IMR-90 (cell line): ENCODE measurements at regions not wholly inside any gene's neighbourhood (a gene's known extent, or its start where the extent isn't known, plus 50 kb on each side); places are given as distances from the start of the nearest gene placed in this dataset.

Experiments
- ATAC-seq: fragments of 200-7000 bp; cut with Tn5 transposase; 2 replicates; pipeline ENCODE4 v1.9.1; 2020; ENCODE audit warnings: low read depth, mild to moderate bottlenecking, moderate library complexity
- BruUV-seq: library from RNA; stranded (reverse); fragments of 400-500 nt; replicated peaks from 2 replicates; lab custom pipeline; 2021; lab: Mats Ljungman, UMichigan
- CTCF ChIA-PET: fragments of 300-600 bp; formaldehyde crosslinking; extraction: SDS; loops from one replicate; lab custom pipeline; 2021; ENCODE audit warnings: antibody characterized with exemption; lab: Yijun Ruan, JAX
- POLR2A ChIA-PET: fragments of 300-600 bp; sonication (Branson Sonifier 250); formaldehyde crosslinking; loops from one replicate; lab custom pipeline; 2022; ENCODE audit warnings: antibody characterized with exemption; ENCODE audit not compliant: unreplicated experiment; lab: Charles Lee
- DNase-seq: peaks from one replicate; pipeline ENCODE4 v3.0.0; 2013
- H2AFZ ChIP-seq: replicated peaks from 2 replicates; pipeline ENCODE3; 2013; ENCODE audit warnings: low read length, mild to moderate bottlenecking; ENCODE audit not compliant: poor library complexity
- H2AK5ac ChIP-seq: 2 replicates; pipeline ENCODE4 v1.6.1; 2013; ENCODE audit warnings: low read depth, low read length, inconsistent platforms
- H2AK9ac ChIP-seq: replicated peaks from 2 replicates; pipeline ENCODE3; 2013; ENCODE audit warnings: mild to moderate bottlenecking, low read depth, low read length, moderate library complexity; ENCODE audit not compliant: poor library complexity
- H2BK120ac ChIP-seq: 2 replicates; pipeline ENCODE4 v1.6.1; 2013; ENCODE audit warnings: low read depth, low read length, inconsistent platforms
- H2BK15ac ChIP-seq: 3 replicates; pipeline ENCODE4 v1.6.1; 2013; ENCODE audit warnings: low read depth, low read length, inconsistent platforms
- H2BK20ac ChIP-seq: 2 replicates; pipeline ENCODE4 v1.6.1; 2013; ENCODE audit warnings: low read depth, mild to moderate bottlenecking, inconsistent platforms, low read length, moderate library complexity
- H2BK5ac ChIP-seq: 2 replicates; pipeline ENCODE4 v1.6.1; 2013; ENCODE audit warnings: mild to moderate bottlenecking, low read depth, low read length, inconsistent platforms; ENCODE audit not compliant: poor library complexity, severe bottlenecking
- H3K14ac ChIP-seq: replicated peaks from 2 replicates; pipeline ENCODE4 v1.6.1; 2013; ENCODE audit warnings: low read depth, low read length, inconsistent platforms
- H3K18ac ChIP-seq: 2 replicates; pipeline ENCODE4 v1.6.1; 2013; ENCODE audit warnings: low read depth, low read length, control low read depth
- H3K23ac ChIP-seq: 2 replicates; pipeline ENCODE4 v1.6.1; 2013; ENCODE audit warnings: low read depth, low read length, inconsistent platforms
- H3K27ac ChIP-seq: 2 replicates; pipeline ENCODE4 v1.5.1; 2013; ENCODE audit warnings: mild to moderate bottlenecking, control low read depth, low read length; ENCODE audit not compliant: insufficient read depth
- H3K27me3 ChIP-seq: 2 replicates; pipeline ENCODE4 v1.6.1; 2013; ENCODE audit warnings: low read length; ENCODE audit not compliant: control insufficient read depth, insufficient read depth
- H3K36me3 ChIP-seq: 2 replicates; pipeline ENCODE4 v1.6.1; 2013; ENCODE audit warnings: low read length, mixed read lengths; ENCODE audit not compliant: control insufficient read depth, insufficient read depth
- H3K4ac ChIP-seq: 2 replicates; pipeline ENCODE4 v1.6.1; 2013; ENCODE audit warnings: low read depth, low read length, inconsistent platforms
- H3K4me1 ChIP-seq: 2 replicates; pipeline ENCODE4 v1.6.1; 2013; ENCODE audit warnings: low read length, mixed read lengths; ENCODE audit not compliant: control insufficient read depth, insufficient read depth
- H3K4me2 ChIP-seq: 2 replicates; pipeline ENCODE4 v1.6.1; 2013; ENCODE audit warnings: low read depth, mild to moderate bottlenecking, control low read depth, low read length, moderate library complexity
- H3K4me3 ChIP-seq: 2 replicates; pipeline ENCODE4 v1.5.1; 2013; ENCODE audit warnings: low read depth, mild to moderate bottlenecking, control low read depth, low read length, moderate library complexity; ENCODE audit not compliant: insufficient read depth
- H3K56ac ChIP-seq: 2 replicates; pipeline ENCODE4 v1.6.1; 2013; ENCODE audit warnings: low read length, inconsistent platforms; ENCODE audit not compliant: insufficient read depth; ENCODE audit errors: extremely low read depth
- H3K79me1 ChIP-seq, 2 experiments: 2 replicates each; pipeline ENCODE4 v1.6.1; 2013; ENCODE audit warnings: low read length in 2 of 2, inconsistent platforms in 1 of 2, low read depth in 1 of 2
- H3K9ac ChIP-seq: 2 replicates; pipeline ENCODE4 v1.6.1; 2013; ENCODE audit warnings: low read depth, low read length, control low read depth
- H3K9me1 ChIP-seq: 2 replicates; pipeline ENCODE4 v1.6.1; 2013; ENCODE audit warnings: low read length, inconsistent platforms; ENCODE audit not compliant: insufficient read depth
- H3K9me3 ChIP-seq: 2 replicates; pipeline ENCODE4 v1.6.1; 2013; ENCODE audit warnings: low read length; ENCODE audit not compliant: control insufficient read depth, insufficient read depth
- H4K20me1 ChIP-seq: 2 replicates; pipeline ENCODE4 v1.6.1; 2013; ENCODE audit warnings: low read length, inconsistent platforms; ENCODE audit not compliant: insufficient read depth
- H4K5ac ChIP-seq: 2 replicates; pipeline ENCODE4 v1.6.1; 2013; ENCODE audit warnings: mild to moderate bottlenecking, low read depth, low read length, control low read depth
- H4K8ac ChIP-seq, 2 experiments: 2 replicates each; pipeline ENCODE4 v1.6.1; 2013; ENCODE audit warnings: low read depth in 2 of 2, low read length in 2 of 2, control low read depth in 1 of 2, inconsistent platforms in 1 of 2
- H4K91ac ChIP-seq: 2 replicates; pipeline ENCODE4 v1.6.1; 2013; ENCODE audit warnings: low read depth, low read length, inconsistent platforms; ENCODE audit not compliant: insufficient read depth
- BHLHE40 ChIP-seq: fragments of 150-350 bp; IDR thresholded peaks from 2 replicates; pipeline ENCODE4 v1.6.1; 2016; ENCODE audit warnings: mild to moderate bottlenecking, low read depth, low read length
- CEBPB ChIP-seq: IDR thresholded peaks from 2 replicates; pipeline ENCODE4 v1.6.1; 2012; ENCODE audit warnings: low read depth, low read length, improper control_type of control experiment
- CHD1 ChIP-seq: IDR thresholded peaks from 2 replicates; pipeline ENCODE4 v1.6.1; 2012; ENCODE audit warnings: low read depth, low read length, improper control_type of control experiment
- CTCF ChIP-seq: conservative IDR thresholded peaks from 2 replicates; pipeline ENCODE4 v1.5.1; 2012; ENCODE audit warnings: mild to moderate bottlenecking, low read depth, low read length, improper control_type of control experiment
- FOS ChIP-seq: fragments of 150-350 bp; IDR thresholded peaks from 2 replicates; pipeline ENCODE4 v1.6.1; 2016; ENCODE audit warnings: low read depth, low read length
- MAFK ChIP-seq: IDR thresholded peaks from 2 replicates; pipeline ENCODE4 v1.6.1; 2012; ENCODE audit warnings: low read depth, low read length, improper control_type of control experiment
- MAZ ChIP-seq: IDR thresholded peaks from 2 replicates; pipeline ENCODE4 v1.6.1; 2012; ENCODE audit warnings: low read depth, mild to moderate bottlenecking, low read length, improper control_type of control experiment, moderate library complexity, borderline replicate concordance
- MXI1 ChIP-seq: IDR thresholded peaks from 2 replicates; pipeline ENCODE4 v1.6.1; 2012; ENCODE audit warnings: low read depth, mild to moderate bottlenecking, low read length, moderate library complexity, borderline replicate concordance
- POLR2A ChIP-seq: IDR thresholded peaks from 2 replicates; pipeline ENCODE4 v1.6.1; 2012; ENCODE audit warnings: mild to moderate bottlenecking, low read depth, low read length
- RCOR1 ChIP-seq: IDR thresholded peaks from 2 replicates; pipeline ENCODE4 v1.6.1; 2012; ENCODE audit warnings: mild to moderate bottlenecking, low read length, improper control_type of control experiment; ENCODE audit not compliant: insufficient replicate concordance
- RFX5 ChIP-seq: IDR thresholded peaks from 2 replicates; pipeline ENCODE4 v1.8.0; 2012; ENCODE audit warnings: low read depth, mild to moderate bottlenecking, low read length, moderate library complexity
- SMC3 ChIP-seq: fragments of 150-350 bp; IDR thresholded peaks from 2 replicates; pipeline ENCODE4 v1.6.1; 2016; ENCODE audit warnings: low read depth, mild to moderate bottlenecking, antibody characterized with exemption, low read length, moderate library complexity
- WGBS, 2 experiments: methylation state at CpG; one replicate each; pipeline versions ENCODE4 v1.1.5 to v1.1.7; 2013; ENCODE audit warnings: missing lambda C conversion rate in 2 of 2; ENCODE audit not compliant: insufficient read length in 1 of 2; ENCODE audit errors: extremely low coverage in 2 of 2; 5-methylcytosine and 5-hydroxymethylcytosine counted together
- dilution Hi-C: fragments of 300-500 bp; cut with HindIII; formaldehyde crosslinking; loops from one replicate; pipeline ENCODE4 v1.14.3; 2018; ENCODE audit warnings: low sequenced_read_pairs; ENCODE audit not compliant: unreplicated experiment
- in situ Hi-C: fragments of 300-500 bp; cut with MboI; formaldehyde crosslinking; loops from 3 replicates; pipeline ENCODE4 v1.14.3; 2019; ENCODE audit warnings: low sequenced_read_pairs, inconsistent platforms, mixed read lengths
- intact Hi-C: fragments of 100-400 bp; cut with micrococcal nuclease; formaldehyde crosslinking; loops from 2 replicates; pipeline ENCODE4 v1.10.0; 2022

- H2BK120ac ChIP-seq = no peak overlapping the region
- H3K4me2 ChIP-seq = no peak overlapping the region
- H3K18ac ChIP-seq = no peak overlapping the region
- no peaks in the 10 kb centered on the region for H4K20me1 ChIP-seq
- ATAC-seq = no peak
- H3K27me3 ChIP-seq = no peaks in the 10 kb centered on the region
- no peak overlapping the region for H4K5ac ChIP-seq
- no peaks in the 10 kb centered on the region for H3K9me1 ChIP-seq
- no peak overlapping the region for H4K91ac ChIP-seq
- no peak for TF ChIP-seq RCOR1
- TF ChIP-seq MAZ = no peak
- TF ChIP-seq SMC3 = no peak
- TF ChIP-seq RFX5 = no peak
- no peak for TF ChIP-seq FOS
- TF ChIP-seq CEBPB = no peak
- no peak for TF ChIP-seq MAFK
- no peak for TF ChIP-seq MXI1
- no peak for TF ChIP-seq BHLHE40
- TF ChIP-seq CTCF = no peak
- TF ChIP-seq CHD1 = no peak
- TF ChIP-seq POLR2A = no peak
- H2BK15ac ChIP-seq = no peak overlapping the region
- no peak overlapping the region for H4K8ac ChIP-seq
- H2AFZ ChIP-seq = no peak overlapping the region
- H3K4me1 ChIP-seq = no peaks in the 10 kb centered on the region
- WGBS, 2 experiments = no CpG with 5 or more reads among the region's 4 CpGs
- dilution Hi-C loops (no loop called here), intact Hi-C loops (no loop called here), in situ Hi-C loops (no loop called here)
- H2BK20ac ChIP-seq = no peak overlapping the region
- H3K4me3 ChIP-seq = no peak overlapping the region
- no peak overlapping the region for H3K4ac ChIP-seq
- H3K36me3 ChIP-seq = no peaks in the 10 kb centered on the region
- no peak overlapping the region for H3K56ac ChIP-seq
- H3K14ac ChIP-seq = no peak overlapping the region
- no peak overlapping the region for H2AK5ac ChIP-seq
- ChIA-PET CTCF (no interaction called here), POLR2A (no interaction called here)
- BruUV-seq = no TSS peak
- H3K23ac ChIP-seq = no peak overlapping the region
- no peak for DNase-seq
- H2BK5ac ChIP-seq = no peak overlapping the region
- H3K9ac ChIP-seq = no peak overlapping the region
- no peak overlapping the region for H3K27ac ChIP-seq
- peaks cover 3% of the 10 kb centered on the region; the same call in 1 of the 2 replicates for H3K9me3 ChIP-seq
- H2AK9ac ChIP-seq = no peak overlapping the region
- H3K79me1 ChIP-seq = no peaks in the 10 kb centered on the region
Observed at GRCh38 chr2:59540864-59541263, 1012.6 kb downstream of the BCL11A start.
